ENCODE measurements at regions not wholly inside any gene's neighbourhood (a gene's known extent, or its start where the extent isn't known, plus 50 kb on each side); places are given as distances from the start of the nearest gene placed in this dataset.

DNA sequence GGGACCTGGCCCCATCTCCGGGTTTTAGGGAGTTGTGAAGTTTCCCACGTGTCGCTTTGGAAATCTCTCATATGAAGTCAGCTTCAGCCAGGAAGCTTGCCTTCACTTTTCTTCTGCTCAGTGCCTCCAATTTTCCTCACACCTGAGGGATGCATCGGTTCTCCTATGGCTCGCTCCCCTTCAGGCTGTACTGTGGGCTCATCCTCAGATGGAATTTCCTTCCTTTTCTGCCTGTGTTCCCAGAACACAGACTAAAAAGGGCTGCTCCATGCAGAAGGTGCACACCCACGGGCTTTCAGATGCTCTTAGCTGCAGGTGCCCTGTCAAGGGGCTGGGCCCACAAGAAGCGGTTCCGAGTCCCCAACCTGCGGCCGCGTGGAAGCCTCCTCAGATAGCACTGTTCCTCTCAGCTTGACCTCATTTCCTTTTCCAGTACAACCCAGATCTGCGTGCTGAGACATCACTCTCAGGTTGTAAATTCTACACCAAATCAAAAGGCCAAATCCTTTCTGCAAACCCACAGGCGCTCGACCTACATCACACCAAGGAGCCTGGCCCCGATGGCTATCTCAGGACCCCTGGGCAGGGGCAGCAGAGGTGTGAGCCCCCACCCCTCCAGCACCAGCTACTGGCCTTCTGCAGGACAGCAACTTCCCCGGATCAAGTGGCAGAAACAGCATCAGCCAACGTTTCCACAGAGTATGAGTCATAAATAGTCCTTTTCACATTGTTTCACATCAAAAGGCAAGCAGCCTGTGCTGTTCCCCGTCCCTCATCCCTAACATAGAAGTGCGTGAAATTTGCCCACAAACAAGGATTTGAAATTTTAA is 275.9 kb downstream of the ZNF536 start:
- Histone ChIP-seq H2AFZ (ENCODE audit: low read length) (no peak overlapping the region), H4K5ac (ENCODE audit: insufficient read length, low read depth, low read length) (no peak overlapping the region), H3K27ac (ENCODE audit: insufficient read length, low read depth, low read length) (no peak overlapping the region), H4K8ac (replicated peaks; ENCODE audit: insufficient read length, low read depth, low read length) (no peak overlapping the region), H3K23me2 (ENCODE audit: insufficient read length, low read depth, low read length, poor library complexity, severe bottlenecking) (no peaks in the 10 kb centered on the region), H3T11ph (ENCODE audit: low read length) (no peak overlapping the region), H4K20me1 (ENCODE audit: control insufficient read depth, insufficient read depth, insufficient read length) (no peaks in the 10 kb centered on the region), H3K9ac (ENCODE audit: extremely low read depth, insufficient read length, low read length) (no peak overlapping the region), H3K4me1 (ENCODE audit: insufficient read depth, low read length) (no peaks in the 10 kb centered on the region), H3K4ac (ENCODE audit: low read depth, low read length) (no peak overlapping the region), H3K56ac (ENCODE audit: insufficient read length, low read depth, low read length) (no peak overlapping the region), H3K79me1 (ENCODE audit: insufficient read depth, low read depth, low read length, poor library complexity, severe bottlenecking) (no peaks in the 10 kb centered on the region), H2BK120ac (ENCODE audit: low read depth, low read length, poor library complexity, severe bottlenecking) (no peak overlapping the region), H2BK12ac (ENCODE audit: insufficient read length, low read depth, low read length) (no peak overlapping the region), H3K9me3 (ENCODE audit: control insufficient read depth, low read depth, low read length) (no peaks in the 10 kb centered on the region), H3K79me2 (ENCODE audit: insufficient read depth, low read length) (no peaks in the 10 kb centered on the region), H3K18ac (ENCODE audit: insufficient read length, low read depth, low read length) (no peak overlapping the region), H3K14ac (ENCODE audit: insufficient read depth, low read length) (no peak overlapping the region), H2BK5ac (ENCODE audit: insufficient read length, low read length) (no peak overlapping the region), H3K27me3 (ENCODE audit: insufficient read depth, low read length) (no peaks in the 10 kb centered on the region), H4K91ac (ENCODE audit: insufficient read length, low read depth, low read length) (no peak overlapping the region), H2AK5ac (ENCODE audit: insufficient read length, low read length) (no peak overlapping the region), H3K4me2 (ENCODE audit: insufficient read depth, insufficient read length, low read length) (no peak overlapping the region), H3K23ac (ENCODE audit: insufficient read length, low read depth, low read length) (no peak overlapping the region), H2BK15ac (ENCODE audit: low read depth, low read length) (no peak overlapping the region), H2BK20ac (ENCODE audit: low read depth, low read length, poor library complexity, severe bottlenecking) (no peak overlapping the region)
- Mint-ChIP-seq H3K4me1 (peaks cover 31 to 44% of the 10 kb centered on the region in 2 experiments), H3K27ac (no peak overlapping the region), H3K27me3 (ENCODE audit: low read depth) (peaks cover 3% of the 10 kb centered on the region), H3K36me3 (ENCODE audit: insufficient read depth in 1 of 3, low read depth in 3 of 3) (no peaks in the 10 kb centered on the region), H3K4me3 (no peak overlapping the region), H3K9me3 (no peaks in the 10 kb centered on the region)
- no peak for DNase-seq
- TF ChIP-seq, protein P1, sequence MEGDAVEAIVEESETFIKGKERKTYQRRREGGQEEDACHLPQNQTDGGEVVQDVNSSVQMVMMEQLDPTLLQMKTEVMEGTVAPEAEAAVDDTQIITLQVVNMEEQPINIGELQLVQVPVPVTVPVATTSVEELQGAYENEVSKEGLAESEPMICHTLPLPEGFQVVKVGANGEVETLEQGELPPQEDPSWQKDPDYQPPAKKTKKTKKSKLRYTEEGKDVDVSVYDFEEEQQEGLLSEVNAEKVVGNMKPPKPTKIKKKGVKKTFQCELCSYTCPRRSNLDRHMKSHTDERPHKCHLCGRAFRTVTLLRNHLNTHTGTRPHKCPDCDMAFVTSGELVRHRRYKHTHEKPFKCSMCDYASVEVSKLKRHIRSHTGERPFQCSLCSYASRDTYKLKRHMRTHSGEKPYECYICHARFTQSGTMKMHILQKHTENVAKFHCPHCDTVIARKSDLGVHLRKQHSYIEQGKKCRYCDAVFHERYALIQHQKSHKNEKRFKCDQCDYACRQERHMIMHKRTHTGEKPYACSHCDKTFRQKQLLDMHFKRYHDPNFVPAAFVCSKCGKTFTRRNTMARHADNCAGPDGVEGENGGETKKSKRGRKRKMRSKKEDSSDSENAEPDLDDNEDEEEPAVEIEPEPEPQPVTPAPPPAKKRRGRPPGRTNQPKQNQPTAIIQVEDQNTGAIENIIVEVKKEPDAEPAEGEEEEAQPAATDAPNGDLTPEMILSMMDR (conservative IDR thresholded peaks at IDR 0.05) = peak; percentile 23; the same call in 1 of the 3 replicates
- no CpG with 5 or more reads among the region's 19 CpGs for WGBS (ENCODE audit: extremely low coverage, insufficient read length, low lambda C conversion rate)

All from H9 (cell line).